Pons (tissue), 1 donor: ENCODE measurements at regions not wholly inside any gene's neighbourhood (a gene's known extent, or its start where the extent isn't known, plus 50 kb on each side); places are given as distances from the start of the nearest gene placed in this dataset.
A peak's percentile ranks its signal among the peaks of the same experiment; 100 is the strongest.

Experiments
- DNase-seq: peaks from one replicate; pipeline ENCODE4 v3.0.0-alpha.2; 2016; ENCODE audit warnings: low spot score

- no peak for DNase-seq
Observed at GRCh38 chr6:48818052-48818412, 645.0 kb downstream of the MMUT start.

- DNase-seq = no peak
Observed at GRCh38 chr6:48817333-48818051, 645.6 kb downstream of the MMUT start.

GRCh38 chr6:48814957-48815356, 648.1 kb downstream of the MMUT start:
- no peak for DNase-seq

GRCh38 chr6:48813836-48814235, 649.2 kb downstream of the MMUT start:
- no peak for DNase-seq

- no peak for DNase-seq
Observed at GRCh38 chr6:48809700-48810099, 653.4 kb downstream of the MMUT start.

- DNase-seq = no peak
Observed at GRCh38 chr6:48809245-48809644, 653.8 kb downstream of the MMUT start.

- no peak for DNase-seq
Observed at GRCh38 chr6:48798296-48798695, 664.8 kb downstream of the MMUT start.

- no peak for DNase-seq
Observed at GRCh38 chr6:48782225-48782624, 671.2 kb upstream of the PTCHD4 start.

- no peak for DNase-seq
Observed at GRCh38 chr6:48777411-48777810, 666.4 kb upstream of the PTCHD4 start.

- no peak for DNase-seq
Observed at GRCh38 chr6:48775157-48775556, 664.2 kb upstream of the PTCHD4 start.

- DNase-seq = no peak
Observed at GRCh38 chr6:48774276-48774675, 663.3 kb upstream of the PTCHD4 start.

- DNase-seq = no peak
Observed at GRCh38 chr6:48766349-48766748, 655.4 kb upstream of the PTCHD4 start.

GRCh38 chr6:48765352-48765961, 654.5 kb upstream of the PTCHD4 start:
- peak; percentile 45 for DNase-seq

- no peak for DNase-seq
Observed at GRCh38 chr6:48764286-48765044, 653.5 kb upstream of the PTCHD4 start.

- DNase-seq = no peak
Observed at GRCh38 chr6:48757661-48758060, 646.7 kb upstream of the PTCHD4 start.

GRCh38 chr6:48755315-48755714, 644.3 kb upstream of the PTCHD4 start:
- DNase-seq = no peak

- no peak for DNase-seq
Observed at GRCh38 chr6:48754641-48755040, 643.6 kb upstream of the PTCHD4 start.

- no peak for DNase-seq
Observed at GRCh38 chr6:48750861-48751260, 639.9 kb upstream of the PTCHD4 start.

GRCh38 chr6:48747471-48747870, 636.5 kb upstream of the PTCHD4 start:
- DNase-seq = no peak

- DNase-seq = no peak
Observed at GRCh38 chr6:48747040-48747439, 636.0 kb upstream of the PTCHD4 start.

- no peak for DNase-seq
Observed at GRCh38 chr6:48744948-48745347, 634.0 kb upstream of the PTCHD4 start.

GRCh38 chr6:48743738-48744137, 632.7 kb upstream of the PTCHD4 start:
- DNase-seq = no peak

GRCh38 chr6:48736501-48737206, 625.7 kb upstream of the PTCHD4 start:
- DNase-seq = no peak
